H9 (cell line): ENCODE measurements at regions not wholly inside any gene's neighbourhood (a gene's known extent, or its start where the extent isn't known, plus 50 kb on each side); places are given as distances from the start of the nearest gene placed in this dataset.

Source experiments
- DNase-seq: peaks from one replicate; pipeline ENCODE4 v3.0.0-alpha.2; 2017
- H2AFZ ChIP-seq: one replicate; pipeline ENCODE4 v1.6.1; 2013; ENCODE audit warnings: mild to moderate bottlenecking, low read length, control low read depth, moderate library complexity
- H2AK5ac ChIP-seq: 2 replicates; pipeline ENCODE4 v1.6.1; 2013; ENCODE audit warnings: low read length, control low read depth, mixed read lengths; ENCODE audit not compliant: insufficient read length
- H2BK120ac ChIP-seq: one replicate; pipeline ENCODE4 v1.6.1; 2013; ENCODE audit warnings: low read depth, mild to moderate bottlenecking, low read length, control low read depth, inconsistent platforms; ENCODE audit not compliant: poor library complexity, severe bottlenecking
- H2BK12ac ChIP-seq: 2 replicates; pipeline ENCODE4 v1.6.1; 2013; ENCODE audit warnings: low read length, control low read depth, mixed read lengths, low read depth; ENCODE audit not compliant: insufficient read length
- H2BK15ac ChIP-seq: 2 replicates; pipeline ENCODE4 v1.6.1; 2013; ENCODE audit warnings: low read depth, low read length, control low read depth
- H2BK20ac ChIP-seq: one replicate; pipeline ENCODE4 v1.6.1; 2013; ENCODE audit warnings: low read depth, mild to moderate bottlenecking, low read length, control low read depth, inconsistent platforms; ENCODE audit not compliant: poor library complexity, severe bottlenecking
- H2BK5ac ChIP-seq: 2 replicates; pipeline ENCODE4 v1.6.1; 2013; ENCODE audit warnings: low read length, control low read depth, mixed read lengths; ENCODE audit not compliant: insufficient read length
- H3K14ac ChIP-seq: 2 replicates; pipeline ENCODE4 v1.6.1; 2013; ENCODE audit warnings: low read length, control low read depth; ENCODE audit not compliant: insufficient read depth
- H3K18ac ChIP-seq: 2 replicates; pipeline ENCODE4 v1.6.1; 2013; ENCODE audit warnings: low read depth, mild to moderate bottlenecking, mixed read lengths, low read length, control low read depth; ENCODE audit not compliant: insufficient read length
- H3K23ac ChIP-seq: 2 replicates; pipeline ENCODE4 v1.6.1; 2013; ENCODE audit warnings: low read length, control low read depth, mixed read lengths, low read depth; ENCODE audit not compliant: insufficient read length
- H3K23me2 ChIP-seq: 2 replicates; pipeline ENCODE4 v1.6.1; 2013; ENCODE audit warnings: low read depth, mild to moderate bottlenecking, mixed read lengths, low read length, control low read depth; ENCODE audit not compliant: insufficient read length, poor library complexity, severe bottlenecking
- H3K27ac ChIP-seq: 2 replicates; pipeline ENCODE4 v1.5.1; 2013; ENCODE audit warnings: low read length, control low read depth, mixed read lengths, low read depth; ENCODE audit not compliant: insufficient read length
- H3K27me3 ChIP-seq: 2 replicates; pipeline ENCODE4 v1.6.1; 2013; ENCODE audit warnings: low read length, control low read depth, inconsistent platforms; ENCODE audit not compliant: insufficient read depth
- H3K4ac ChIP-seq: 2 replicates; pipeline ENCODE4 v1.6.1; 2013; ENCODE audit warnings: low read depth, mild to moderate bottlenecking, control low read depth, inconsistent platforms, low read length, moderate library complexity
- H3K4me1 ChIP-seq: 2 replicates; pipeline ENCODE4 v1.6.1; 2013; ENCODE audit warnings: low read length, control low read depth, inconsistent platforms; ENCODE audit not compliant: insufficient read depth
- H3K4me2 ChIP-seq: 2 replicates; pipeline ENCODE4 v1.6.1; 2013; ENCODE audit warnings: low read length, control low read depth, mixed read lengths; ENCODE audit not compliant: insufficient read length, insufficient read depth
- H3K56ac ChIP-seq: 2 replicates; pipeline ENCODE4 v1.6.1; 2013; ENCODE audit warnings: low read depth, mild to moderate bottlenecking, mixed read lengths, low read length, control low read depth; ENCODE audit not compliant: insufficient read length
- H3K79me1 ChIP-seq: 2 replicates; pipeline ENCODE4 v1.6.1; 2013; ENCODE audit warnings: low read depth, mild to moderate bottlenecking, moderate library complexity, low read length, control low read depth, inconsistent platforms; ENCODE audit not compliant: insufficient read depth, poor library complexity, severe bottlenecking
- H3K79me2 ChIP-seq: 2 replicates; pipeline ENCODE4 v1.6.1; 2013; ENCODE audit warnings: low read length, control low read depth, inconsistent platforms; ENCODE audit not compliant: insufficient read depth
- H3K9ac ChIP-seq: 2 replicates; pipeline ENCODE4 v1.6.1; 2013; ENCODE audit warnings: low read length, control low read depth, mixed read lengths; ENCODE audit not compliant: insufficient read length; ENCODE audit errors: extremely low read depth
- H3K9me3 ChIP-seq: one replicate; pipeline ENCODE4 v1.6.1; 2013; ENCODE audit warnings: low read depth, low read length, inconsistent platforms; ENCODE audit not compliant: control insufficient read depth
- H3T11ph ChIP-seq: one replicate; pipeline ENCODE4 v1.6.1; 2013; ENCODE audit warnings: mild to moderate bottlenecking, low read length, control low read depth, inconsistent platforms
- H4K20me1 ChIP-seq: one replicate; pipeline ENCODE4 v1.6.1; 2013; ENCODE audit not compliant: control insufficient read depth, insufficient read length, insufficient read depth
- H4K5ac ChIP-seq: 2 replicates; pipeline ENCODE4 v1.6.1; 2013; ENCODE audit warnings: low read depth, mild to moderate bottlenecking, mixed read lengths, low read length, control low read depth; ENCODE audit not compliant: insufficient read length
- H4K8ac ChIP-seq: replicated peaks from 2 replicates; pipeline ENCODE4 v1.6.1; 2013; ENCODE audit warnings: low read length, control low read depth, mixed read lengths, low read depth; ENCODE audit not compliant: insufficient read length
- H4K91ac ChIP-seq: 2 replicates; pipeline ENCODE4 v1.6.1; 2013; ENCODE audit warnings: low read depth, mild to moderate bottlenecking, moderate library complexity, mixed read lengths, low read length, control low read depth; ENCODE audit not compliant: insufficient read length
- H3K27ac Mint-ChIP-seq, 3 experiments: 2 replicates in 2 of 3; 3 replicates in 1 of 3; pipeline ENCODE4 v1.8.0; 2020 to 2021; ENCODE audit warnings: mixed read lengths in 3 of 3, mild to moderate bottlenecking in 1 of 3, moderate library complexity in 1 of 3
- H3K27me3 Mint-ChIP-seq: 2 replicates; pipeline ENCODE4 v1.8.0; 2021; ENCODE audit warnings: low read depth, mild to moderate bottlenecking, moderate library complexity, mixed read lengths
- H3K36me3 Mint-ChIP-seq, 3 experiments: 2 replicates in 2 of 3; 3 replicates in 1 of 3; pipeline ENCODE4 v1.8.0; 2020 to 2021; ENCODE audit warnings: low read depth in 3 of 3, mixed read lengths in 3 of 3; ENCODE audit not compliant: insufficient read depth in 1 of 3
- H3K4me1 Mint-ChIP-seq, 2 experiments: 2 replicates each; pipeline ENCODE4 v1.8.0; 2020; ENCODE audit warnings: mixed read lengths in 2 of 2
- H3K4me3 Mint-ChIP-seq, 2 experiments: 2 replicates in 1 of 2; 3 replicates in 1 of 2; pipeline ENCODE4 v1.8.0; 2020 to 2021; ENCODE audit warnings: mild to moderate bottlenecking in 2 of 2, mixed read lengths in 2 of 2, moderate library complexity in 1 of 2
- H3K9me3 Mint-ChIP-seq, 2 experiments: 2 replicates in 1 of 2; 3 replicates in 1 of 2; pipeline ENCODE4 v1.8.0; 2020; ENCODE audit warnings: mild to moderate bottlenecking in 2 of 2, mixed read lengths in 2 of 2, moderate library complexity in 1 of 2
- CTCF ChIP-seq: fragments of 200-600 bp; sonication (generic); conservative IDR thresholded peaks from 3 replicates; pipeline ENCODE4 v1.8.0; 2021; ENCODE audit warnings: antibody characterized with exemption, mild to moderate bottlenecking
- WGBS: extraction: QIAGEN DNeasy Blood & Tissue Kit; methylation state at CpG from one replicate; pipeline ENCODE4 v1.1.7; 2013; ENCODE audit warnings: missing lambda C conversion rate, low lambda C conversion rate, mixed read lengths; ENCODE audit not compliant: insufficient read length; ENCODE audit errors: extremely low coverage; 5-methylcytosine and 5-hydroxymethylcytosine counted together

- Mint-ChIP-seq H3K27ac (no peak overlapping the region), H3K27me3 (no peaks in the 10 kb centered on the region), H3K36me3 (peaks cover 0 to 3% (median 3%) of the 10 kb centered on the region in 3 experiments; a peak in 1 of 7 replicates), H3K4me1 (no peaks in the 10 kb centered on the region), H3K9me3 (peaks cover 0 to 3% of the 10 kb centered on the region in 2 experiments; a peak in 3 of 5 replicates), H3K4me3 (no peak overlapping the region)
- no peaks in the 10 kb centered on the region for H3K23me2 ChIP-seq
- no peak for TF ChIP-seq CTCF
- no peak overlapping the region for H4K8ac ChIP-seq
- H4K20me1 ChIP-seq = no peaks in the 10 kb centered on the region
- H3K79me2 ChIP-seq = no peaks in the 10 kb centered on the region
- no peak overlapping the region for H3K56ac ChIP-seq
- no peaks in the 10 kb centered on the region for H3K27me3 ChIP-seq
- no peak overlapping the region for H4K5ac ChIP-seq
- no peak overlapping the region for H3T11ph ChIP-seq
- WGBS = no CpG with 5 or more reads among the region's 4 CpGs
- H3K18ac ChIP-seq = no peak overlapping the region
- H2AK5ac ChIP-seq = no peak overlapping the region
- no peaks in the 10 kb centered on the region for H3K79me1 ChIP-seq
- no peak overlapping the region for H2BK5ac ChIP-seq
- H4K91ac ChIP-seq = no peak overlapping the region
- no peak overlapping the region for H2BK12ac ChIP-seq
- no peak overlapping the region for H2BK15ac ChIP-seq
- H3K4me2 ChIP-seq = no peak overlapping the region
- no peak overlapping the region for H2BK120ac ChIP-seq
- no peak overlapping the region for H3K14ac ChIP-seq
- no peak overlapping the region for H3K23ac ChIP-seq
- no peaks in the 10 kb centered on the region for H3K9me3 ChIP-seq
- H3K27ac ChIP-seq = no peak overlapping the region
- H3K4me1 ChIP-seq = no peaks in the 10 kb centered on the region
- H2BK20ac ChIP-seq = no peak overlapping the region
- no peak overlapping the region for H3K9ac ChIP-seq
- no peak overlapping the region for H2AFZ ChIP-seq
- no peak overlapping the region for H3K4ac ChIP-seq
- no peak for DNase-seq
These were observed 313.5 kb upstream of the GYPC start for GRCh38 chr2:126342457-126342856.
